ENCODE measurements at regions not wholly inside any gene's neighbourhood (a gene's known extent, or its start where the extent isn't known, plus 50 kb on each side); places are given as distances from the start of the nearest gene placed in this dataset.
A peak's percentile ranks its signal among the peaks of the same experiment; 100 is the strongest.
"Not testable (repeated sequence)": the region's sequence is repeated elsewhere in the genome, so short reads cannot be mapped to it uniquely, and the experiment has no call there.

- TF ChIP-seq, protein P1, sequence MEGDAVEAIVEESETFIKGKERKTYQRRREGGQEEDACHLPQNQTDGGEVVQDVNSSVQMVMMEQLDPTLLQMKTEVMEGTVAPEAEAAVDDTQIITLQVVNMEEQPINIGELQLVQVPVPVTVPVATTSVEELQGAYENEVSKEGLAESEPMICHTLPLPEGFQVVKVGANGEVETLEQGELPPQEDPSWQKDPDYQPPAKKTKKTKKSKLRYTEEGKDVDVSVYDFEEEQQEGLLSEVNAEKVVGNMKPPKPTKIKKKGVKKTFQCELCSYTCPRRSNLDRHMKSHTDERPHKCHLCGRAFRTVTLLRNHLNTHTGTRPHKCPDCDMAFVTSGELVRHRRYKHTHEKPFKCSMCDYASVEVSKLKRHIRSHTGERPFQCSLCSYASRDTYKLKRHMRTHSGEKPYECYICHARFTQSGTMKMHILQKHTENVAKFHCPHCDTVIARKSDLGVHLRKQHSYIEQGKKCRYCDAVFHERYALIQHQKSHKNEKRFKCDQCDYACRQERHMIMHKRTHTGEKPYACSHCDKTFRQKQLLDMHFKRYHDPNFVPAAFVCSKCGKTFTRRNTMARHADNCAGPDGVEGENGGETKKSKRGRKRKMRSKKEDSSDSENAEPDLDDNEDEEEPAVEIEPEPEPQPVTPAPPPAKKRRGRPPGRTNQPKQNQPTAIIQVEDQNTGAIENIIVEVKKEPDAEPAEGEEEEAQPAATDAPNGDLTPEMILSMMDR (IDR thresholded peaks at IDR 0.05): no peak
- Histone ChIP-seq H3K27ac (no peak overlapping the region), H3K4me3 (no peak overlapping the region)
- DNase-seq (ENCODE audit: low spot score): no peak
Measured at GRCh38 chr9:129556491-129557191, 64.3 kb downstream of the C9orf50 start.

DNA sequence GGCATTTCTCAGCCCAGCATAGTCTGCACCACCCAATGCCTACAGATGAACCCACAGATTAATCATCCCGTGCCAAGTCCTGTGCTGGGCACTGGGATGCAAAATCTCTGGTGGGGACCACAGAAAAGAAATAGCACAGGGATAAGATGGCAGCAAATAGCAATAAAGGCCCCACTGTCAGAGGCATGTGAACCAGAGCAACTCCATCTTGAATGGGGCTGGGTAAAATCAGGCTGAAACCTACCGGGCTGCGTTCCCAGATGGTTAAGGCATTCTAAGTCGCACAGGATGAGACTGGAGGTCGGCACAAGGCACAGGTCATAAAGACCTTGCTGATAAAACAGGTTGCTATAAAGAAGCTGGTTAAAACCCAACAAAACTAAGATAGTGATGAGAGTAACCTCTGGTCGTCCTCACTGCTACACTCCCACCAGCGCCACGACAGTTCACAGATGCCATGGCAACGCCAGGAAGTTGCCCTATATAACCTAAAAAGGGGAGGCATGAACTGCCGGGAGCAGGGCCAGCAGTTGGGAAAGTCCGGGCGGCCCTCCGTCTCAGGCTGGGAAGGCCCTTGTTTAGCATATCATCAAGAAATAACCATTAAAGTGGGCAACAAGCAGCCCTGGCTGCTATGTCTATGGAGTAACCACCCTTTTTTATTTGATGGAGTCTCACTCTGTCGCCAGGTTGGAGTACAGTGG lies 65.2 kb downstream of the C9orf50 start:
- H3K27ac ChIP-seq: no peak overlapping the region
- TF ChIP-seq, protein P1 (IDR thresholded peaks at IDR 0.05): no peak
- DNase-seq (ENCODE audit: low spot score): peak; percentile 70
- H3K4me3 ChIP-seq: no peak overlapping the region

DNA sequence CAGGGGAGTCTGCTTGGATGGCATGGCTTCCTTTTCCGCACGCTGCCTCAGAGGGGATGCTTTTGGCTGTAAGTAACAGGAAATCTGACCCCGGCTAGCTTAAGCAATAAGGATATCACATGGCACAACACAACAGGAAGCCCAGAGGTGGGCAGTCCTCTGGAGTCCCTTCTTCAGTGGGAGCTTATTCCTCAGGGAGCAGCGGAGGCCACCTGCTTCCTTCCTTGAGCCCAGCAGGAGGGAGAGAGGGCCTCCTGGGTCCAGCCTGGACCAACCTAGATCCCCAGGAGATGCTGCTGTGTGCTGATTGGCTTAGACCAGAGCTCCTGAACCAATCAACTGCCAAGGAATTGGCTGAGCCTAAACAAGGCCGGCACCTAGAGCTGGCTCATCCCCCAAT lies 66.3 kb downstream of the C9orf50 start:
- no peak for DNase-seq (ENCODE audit: low spot score)
- TF ChIP-seq, protein P1 (IDR thresholded peaks at IDR 0.05): no peak
- no peak overlapping the region for H3K27ac ChIP-seq
- no peak overlapping the region for H3K4me3 ChIP-seq

DNA sequence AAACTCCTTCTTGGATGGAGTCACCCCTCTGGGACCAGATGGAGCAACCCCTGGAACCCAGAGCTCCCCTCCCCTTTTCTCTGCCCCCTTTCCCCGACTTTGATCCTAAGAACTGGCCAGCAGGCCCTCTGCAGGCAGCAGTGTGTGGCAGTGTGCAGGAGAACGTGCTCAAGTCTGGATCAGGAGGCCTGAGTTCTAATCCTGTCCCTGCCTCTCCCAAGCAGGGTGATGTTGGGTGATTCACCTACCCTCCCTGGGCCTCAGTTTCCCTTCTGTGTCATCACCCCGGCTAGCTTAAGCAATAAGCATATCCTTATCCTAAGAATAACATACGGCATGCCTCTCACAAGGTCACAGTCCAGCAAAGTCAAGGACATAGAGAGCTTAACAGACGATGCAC lies 67.6 kb downstream of the C9orf50 start:
- Histone ChIP-seq H3K4me3 (no peak overlapping the region), H3K27ac (no peak overlapping the region)
- TF ChIP-seq, protein P1 (IDR thresholded peaks at IDR 0.05): no peak
- no peak for DNase-seq (ENCODE audit: low spot score)

GRCh38 chr9:129552064-129552463 lies 68.8 kb downstream of the C9orf50 start:
- TF ChIP-seq, protein P1 (IDR thresholded peaks at IDR 0.05): no peak
- Histone ChIP-seq H3K4me3 (no peak overlapping the region), H3K27ac (peak overlapping the region in 1 of 2 donors; percentile 28)
- DNase-seq (ENCODE audit: low spot score): no peak

DNA sequence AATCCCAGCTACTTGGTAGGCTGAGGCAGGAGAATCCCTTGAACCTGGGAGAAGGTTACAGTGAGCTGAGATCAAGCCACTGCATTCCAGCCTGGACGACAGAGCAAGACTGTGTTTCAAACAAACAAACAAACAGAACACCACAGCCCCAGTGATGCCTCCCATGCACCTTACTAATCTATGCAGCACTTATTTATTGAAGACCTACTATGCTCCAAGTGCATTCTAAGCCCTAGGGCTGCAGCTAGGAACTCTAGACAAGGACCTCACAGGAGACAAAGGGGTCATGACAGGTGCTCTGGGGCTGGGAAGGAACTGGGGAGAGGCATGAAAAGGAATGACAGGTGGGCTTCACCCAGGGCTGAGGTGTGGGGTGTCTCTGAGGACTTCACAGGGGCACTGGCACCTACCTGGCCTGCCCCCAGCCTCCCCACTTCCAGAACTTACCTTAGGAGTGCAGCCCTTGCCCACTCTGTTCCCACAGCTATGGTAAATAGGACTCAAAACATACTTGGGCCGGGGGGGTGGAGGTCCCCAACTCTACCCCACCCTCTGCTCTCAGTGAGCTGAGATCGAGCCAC lies 69.4 kb downstream of the C9orf50 start:
- no peak overlapping the region for H3K4me3 ChIP-seq
- TF ChIP-seq, protein P1 (IDR thresholded peaks at IDR 0.05): no peak
- no peak for DNase-seq (ENCODE audit: low spot score)
- H3K27ac ChIP-seq: peak overlapping the region in 1 of 2 donors; percentile 28

DNA sequence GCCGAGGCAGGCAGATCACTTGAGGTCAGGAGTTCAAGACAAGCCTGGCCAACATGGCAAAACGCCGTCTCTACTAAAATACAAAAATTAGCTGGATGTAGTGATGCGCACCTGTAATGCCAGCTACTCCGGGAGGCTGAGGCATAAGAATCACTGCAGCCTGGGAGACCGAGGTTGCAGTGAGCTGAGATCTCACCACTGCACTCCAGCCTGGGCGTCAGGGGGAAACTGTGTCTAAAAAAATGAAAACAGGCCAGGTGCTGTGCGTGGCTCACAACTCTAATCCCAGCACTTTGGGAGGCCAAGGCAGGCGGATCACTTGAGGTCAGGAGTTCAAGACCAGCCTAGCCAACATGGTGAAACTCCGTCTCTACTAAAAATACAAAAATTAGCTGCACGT lies 69.9 kb downstream of the C9orf50 start:
- H3K4me3 ChIP-seq; DNase-seq (ENCODE audit: low spot score): not testable (repeated sequence)
- peak overlapping the region in 1 of 2 donors; percentile 86 for H3K27ac ChIP-seq

Data from coronary artery (tissue), 2 donors.